IMR-90 (cell line): ENCODE measurements at regions not wholly inside any gene's neighbourhood (a gene's known extent, or its start where the extent isn't known, plus 50 kb on each side); places are given as distances from the start of the nearest gene placed in this dataset.
A peak's percentile ranks its signal among the peaks of the same experiment; 100 is the strongest.

ENCODE experiments used
- ATAC-seq: fragments of 200-7000 bp; cut with Tn5 transposase; 2 replicates; pipeline ENCODE4 v1.9.1; 2020; ENCODE audit warnings: low read depth, mild to moderate bottlenecking, moderate library complexity
- BruUV-seq: library from RNA; stranded (reverse); fragments of 400-500 nt; replicated peaks from 2 replicates; lab custom pipeline; 2021; lab: Mats Ljungman, UMichigan
- CTCF ChIA-PET: fragments of 300-600 bp; formaldehyde crosslinking; extraction: SDS; loops from one replicate; lab custom pipeline; 2021; ENCODE audit warnings: antibody characterized with exemption; lab: Yijun Ruan, JAX
- POLR2A ChIA-PET: fragments of 300-600 bp; sonication (Branson Sonifier 250); formaldehyde crosslinking; loops from one replicate; lab custom pipeline; 2022; ENCODE audit warnings: antibody characterized with exemption; ENCODE audit not compliant: unreplicated experiment; lab: Charles Lee
- DNase-seq: peaks from one replicate; pipeline ENCODE4 v3.0.0; 2013
- H2AFZ ChIP-seq: replicated peaks from 2 replicates; pipeline ENCODE3; 2013; ENCODE audit warnings: low read length, mild to moderate bottlenecking; ENCODE audit not compliant: poor library complexity
- H2AK5ac ChIP-seq: 2 replicates; pipeline ENCODE4 v1.6.1; 2013; ENCODE audit warnings: low read depth, low read length, inconsistent platforms
- H2AK9ac ChIP-seq: replicated peaks from 2 replicates; pipeline ENCODE3; 2013; ENCODE audit warnings: mild to moderate bottlenecking, low read depth, low read length, moderate library complexity; ENCODE audit not compliant: poor library complexity
- H2BK120ac ChIP-seq: 2 replicates; pipeline ENCODE4 v1.6.1; 2013; ENCODE audit warnings: low read depth, low read length, inconsistent platforms
- H2BK15ac ChIP-seq: 3 replicates; pipeline ENCODE4 v1.6.1; 2013; ENCODE audit warnings: low read depth, low read length, inconsistent platforms
- H2BK20ac ChIP-seq: 2 replicates; pipeline ENCODE4 v1.6.1; 2013; ENCODE audit warnings: low read depth, mild to moderate bottlenecking, inconsistent platforms, low read length, moderate library complexity
- H2BK5ac ChIP-seq: 2 replicates; pipeline ENCODE4 v1.6.1; 2013; ENCODE audit warnings: mild to moderate bottlenecking, low read depth, low read length, inconsistent platforms; ENCODE audit not compliant: poor library complexity, severe bottlenecking
- H3K14ac ChIP-seq: replicated peaks from 2 replicates; pipeline ENCODE4 v1.6.1; 2013; ENCODE audit warnings: low read depth, low read length, inconsistent platforms
- H3K18ac ChIP-seq: 2 replicates; pipeline ENCODE4 v1.6.1; 2013; ENCODE audit warnings: low read depth, low read length, control low read depth
- H3K23ac ChIP-seq: 2 replicates; pipeline ENCODE4 v1.6.1; 2013; ENCODE audit warnings: low read depth, low read length, inconsistent platforms
- H3K27ac ChIP-seq: 2 replicates; pipeline ENCODE4 v1.5.1; 2013; ENCODE audit warnings: mild to moderate bottlenecking, control low read depth, low read length; ENCODE audit not compliant: insufficient read depth
- H3K27me3 ChIP-seq: 2 replicates; pipeline ENCODE4 v1.6.1; 2013; ENCODE audit warnings: low read length; ENCODE audit not compliant: control insufficient read depth, insufficient read depth
- H3K36me3 ChIP-seq: 2 replicates; pipeline ENCODE4 v1.6.1; 2013; ENCODE audit warnings: low read length, mixed read lengths; ENCODE audit not compliant: control insufficient read depth, insufficient read depth
- H3K4ac ChIP-seq: 2 replicates; pipeline ENCODE4 v1.6.1; 2013; ENCODE audit warnings: low read depth, low read length, inconsistent platforms
- H3K4me1 ChIP-seq: 2 replicates; pipeline ENCODE4 v1.6.1; 2013; ENCODE audit warnings: low read length, mixed read lengths; ENCODE audit not compliant: control insufficient read depth, insufficient read depth
- H3K4me2 ChIP-seq: 2 replicates; pipeline ENCODE4 v1.6.1; 2013; ENCODE audit warnings: low read depth, mild to moderate bottlenecking, control low read depth, low read length, moderate library complexity
- H3K4me3 ChIP-seq: 2 replicates; pipeline ENCODE4 v1.5.1; 2013; ENCODE audit warnings: low read depth, mild to moderate bottlenecking, control low read depth, low read length, moderate library complexity; ENCODE audit not compliant: insufficient read depth
- H3K56ac ChIP-seq: 2 replicates; pipeline ENCODE4 v1.6.1; 2013; ENCODE audit warnings: low read length, inconsistent platforms; ENCODE audit not compliant: insufficient read depth; ENCODE audit errors: extremely low read depth
- H3K79me1 ChIP-seq, 2 experiments: 2 replicates each; pipeline ENCODE4 v1.6.1; 2013; ENCODE audit warnings: low read length in 2 of 2, inconsistent platforms in 1 of 2, low read depth in 1 of 2
- H3K9ac ChIP-seq: 2 replicates; pipeline ENCODE4 v1.6.1; 2013; ENCODE audit warnings: low read depth, low read length, control low read depth
- H3K9me1 ChIP-seq: 2 replicates; pipeline ENCODE4 v1.6.1; 2013; ENCODE audit warnings: low read length, inconsistent platforms; ENCODE audit not compliant: insufficient read depth
- H3K9me3 ChIP-seq: 2 replicates; pipeline ENCODE4 v1.6.1; 2013; ENCODE audit warnings: low read length; ENCODE audit not compliant: control insufficient read depth, insufficient read depth
- H4K20me1 ChIP-seq: 2 replicates; pipeline ENCODE4 v1.6.1; 2013; ENCODE audit warnings: low read length, inconsistent platforms; ENCODE audit not compliant: insufficient read depth
- H4K5ac ChIP-seq: 2 replicates; pipeline ENCODE4 v1.6.1; 2013; ENCODE audit warnings: mild to moderate bottlenecking, low read depth, low read length, control low read depth
- H4K8ac ChIP-seq, 2 experiments: 2 replicates each; pipeline ENCODE4 v1.6.1; 2013; ENCODE audit warnings: low read depth in 2 of 2, low read length in 2 of 2, control low read depth in 1 of 2, inconsistent platforms in 1 of 2
- H4K91ac ChIP-seq: 2 replicates; pipeline ENCODE4 v1.6.1; 2013; ENCODE audit warnings: low read depth, low read length, inconsistent platforms; ENCODE audit not compliant: insufficient read depth
- CEBPB ChIP-seq: IDR thresholded peaks from 2 replicates; pipeline ENCODE4 v1.6.1; 2012; ENCODE audit warnings: low read depth, low read length, improper control_type of control experiment
- MAFK ChIP-seq: IDR thresholded peaks from 2 replicates; pipeline ENCODE4 v1.6.1; 2012; ENCODE audit warnings: low read depth, low read length, improper control_type of control experiment
- NFE2L2 ChIP-seq: fragments of 150-350 bp; IDR thresholded peaks from 2 replicates; pipeline ENCODE4 v1.6.1; 2016; ENCODE audit warnings: low read depth, mild to moderate bottlenecking, low read length
- POLR2A ChIP-seq: IDR thresholded peaks from 2 replicates; pipeline ENCODE4 v1.6.1; 2012; ENCODE audit warnings: mild to moderate bottlenecking, low read depth, low read length
- RCOR1 ChIP-seq: IDR thresholded peaks from 2 replicates; pipeline ENCODE4 v1.6.1; 2012; ENCODE audit warnings: mild to moderate bottlenecking, low read length, improper control_type of control experiment; ENCODE audit not compliant: insufficient replicate concordance
- RFX5 ChIP-seq: IDR thresholded peaks from 2 replicates; pipeline ENCODE4 v1.8.0; 2012; ENCODE audit warnings: low read depth, mild to moderate bottlenecking, low read length, moderate library complexity
- WGBS, 2 experiments: methylation state at CpG; one replicate each; pipeline versions ENCODE4 v1.1.5 to v1.1.7; 2013; ENCODE audit warnings: missing lambda C conversion rate in 2 of 2; ENCODE audit not compliant: insufficient read length in 1 of 2; ENCODE audit errors: extremely low coverage in 2 of 2; 5-methylcytosine and 5-hydroxymethylcytosine counted together
- dilution Hi-C: fragments of 300-500 bp; cut with HindIII; formaldehyde crosslinking; loops from one replicate; pipeline ENCODE4 v1.14.3; 2018; ENCODE audit warnings: low sequenced_read_pairs; ENCODE audit not compliant: unreplicated experiment
- in situ Hi-C: fragments of 300-500 bp; cut with MboI; formaldehyde crosslinking; loops from 3 replicates; pipeline ENCODE4 v1.14.3; 2019; ENCODE audit warnings: low sequenced_read_pairs, inconsistent platforms, mixed read lengths
- intact Hi-C: fragments of 100-400 bp; cut with micrococcal nuclease; formaldehyde crosslinking; loops from 2 replicates; pipeline ENCODE4 v1.10.0; 2022
- TF ChIP-seq, protein P1 (sequence below): fragments of 150-350 bp; IDR thresholded peaks from 2 replicates; pipeline ENCODE4 v1.6.1; 2017; ENCODE audit warnings: mild to moderate bottlenecking, antibody characterized with exemption, low read length, low read depth

DNA sequence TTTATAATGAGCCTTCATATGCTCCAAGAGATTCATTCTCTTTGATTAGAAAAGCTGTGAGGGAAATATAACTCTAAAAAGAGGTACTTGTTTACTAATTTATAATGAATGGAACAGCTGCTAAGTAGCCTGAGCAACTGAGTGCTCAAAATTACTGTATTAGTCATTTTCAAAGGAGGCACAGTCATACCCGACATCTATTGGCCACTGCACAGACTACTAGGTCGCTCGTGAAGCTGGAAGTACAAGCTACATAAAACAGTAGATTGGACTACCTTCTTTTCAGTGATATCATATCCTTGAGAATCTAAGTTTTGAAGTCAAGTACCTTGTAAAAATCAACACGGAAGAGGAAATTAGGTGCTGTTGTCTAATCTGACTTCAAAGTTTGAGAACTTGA lies 52.0 kb upstream of the GLRB start:
- dilution Hi-C loops (no loop called here), intact Hi-C loops (no loop called here), in situ Hi-C loops (no loop called here)
- no peak overlapping the region for H2AFZ ChIP-seq
- no peaks in the 10 kb centered on the region for H3K36me3 ChIP-seq
- H4K8ac ChIP-seq: no peak overlapping the region
- DNase-seq (no peak), ATAC-seq (peak; percentile 40; the same call in 1 of the 2 replicates)
- H2BK5ac ChIP-seq: no peak overlapping the region
- H3K79me1 ChIP-seq: no peaks in the 10 kb centered on the region
- H2BK15ac ChIP-seq: no peak overlapping the region
- H3K4ac ChIP-seq: no peak overlapping the region
- H2BK120ac ChIP-seq: no peak overlapping the region
- BruUV-seq: no TSS peak
- H3K23ac ChIP-seq: no peak overlapping the region
- no CpG with 5 or more reads among the region's 4 CpGs for WGBS, 2 experiments
- no peaks in the 10 kb centered on the region for H3K9me1 ChIP-seq
- no peak overlapping the region for H3K18ac ChIP-seq
- H2BK20ac ChIP-seq: no peak overlapping the region
- ChIA-PET POLR2A (no interaction called here), CTCF (no interaction called here)
- H2AK5ac ChIP-seq: no peak overlapping the region
- H3K27ac ChIP-seq: no peak overlapping the region
- H3K4me1 ChIP-seq: no peaks in the 10 kb centered on the region
- no peak overlapping the region for H3K4me3 ChIP-seq
- no peak overlapping the region for H3K4me2 ChIP-seq
- TF ChIP-seq RFX5 (no peak), CEBPB (no peak), RCOR1 (no peak), POLR2A (no peak), MAFK (no peak), NFE2L2 (no peak)
- TF ChIP-seq, protein P1, sequence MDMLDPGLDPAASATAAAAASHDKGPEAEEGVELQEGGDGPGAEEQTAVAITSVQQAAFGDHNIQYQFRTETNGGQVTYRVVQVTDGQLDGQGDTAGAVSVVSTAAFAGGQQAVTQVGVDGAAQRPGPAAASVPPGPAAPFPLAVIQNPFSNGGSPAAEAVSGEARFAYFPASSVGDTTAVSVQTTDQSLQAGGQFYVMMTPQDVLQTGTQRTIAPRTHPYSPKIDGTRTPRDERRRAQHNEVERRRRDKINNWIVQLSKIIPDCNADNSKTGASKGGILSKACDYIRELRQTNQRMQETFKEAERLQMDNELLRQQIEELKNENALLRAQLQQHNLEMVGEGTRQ: no peak
- no peak overlapping the region for H4K5ac ChIP-seq
- no peaks in the 10 kb centered on the region for H4K20me1 ChIP-seq
- no peak overlapping the region for H3K56ac ChIP-seq
- H4K91ac ChIP-seq: no peak overlapping the region
- no peak overlapping the region for H3K9ac ChIP-seq
- no peak overlapping the region for H2AK9ac ChIP-seq
- no peaks in the 10 kb centered on the region for H3K27me3 ChIP-seq
- no peak overlapping the region for H3K14ac ChIP-seq
- H3K9me3 ChIP-seq: no peaks in the 10 kb centered on the region
